ENCODE measurements at regions not wholly inside any gene's neighbourhood (a gene's known extent, or its start where the extent isn't known, plus 50 kb on each side); places are given as distances from the start of the nearest gene placed in this dataset.

- Histone ChIP-seq H3K27me3 (no peaks in the 10 kb centered on the region), H3K4me3 (no peak overlapping the region), H3K9me3 (no peaks in the 10 kb centered on the region), H3K27ac (no peak overlapping the region), H3K4me1 (no peaks in the 10 kb centered on the region), H3K36me3 (no peaks in the 10 kb centered on the region)
- in situ Hi-C loops (cut with MboI; ENCODE audit: low pct_ligation_motif_present in 1 of 4, low pct_unique_long_range_greater_than_20kb in 1 of 4, low sequenced_read_pairs in 3 of 4) (no loop called here), intact Hi-C loops (cut with DNase I; ENCODE audit: low total_unique reads) (no loop called here)
- 86 to 90% methylated on average over 12 of the region's 12 CpGs for WGBS, 2 donors (ENCODE audit: low coverage in 1 of 2)
- DNase-seq: no peak
- TF ChIP-seq EP300 (IDR thresholded peaks at IDR 0.05; ENCODE audit: low read depth) (no peak), POLR2AphosphoS5 (IDR thresholded peaks at IDR 0.05) (no peak), POLR2A (IDR thresholded peaks at IDR 0.05) (no peak)
- TF ChIP-seq, protein P1, sequence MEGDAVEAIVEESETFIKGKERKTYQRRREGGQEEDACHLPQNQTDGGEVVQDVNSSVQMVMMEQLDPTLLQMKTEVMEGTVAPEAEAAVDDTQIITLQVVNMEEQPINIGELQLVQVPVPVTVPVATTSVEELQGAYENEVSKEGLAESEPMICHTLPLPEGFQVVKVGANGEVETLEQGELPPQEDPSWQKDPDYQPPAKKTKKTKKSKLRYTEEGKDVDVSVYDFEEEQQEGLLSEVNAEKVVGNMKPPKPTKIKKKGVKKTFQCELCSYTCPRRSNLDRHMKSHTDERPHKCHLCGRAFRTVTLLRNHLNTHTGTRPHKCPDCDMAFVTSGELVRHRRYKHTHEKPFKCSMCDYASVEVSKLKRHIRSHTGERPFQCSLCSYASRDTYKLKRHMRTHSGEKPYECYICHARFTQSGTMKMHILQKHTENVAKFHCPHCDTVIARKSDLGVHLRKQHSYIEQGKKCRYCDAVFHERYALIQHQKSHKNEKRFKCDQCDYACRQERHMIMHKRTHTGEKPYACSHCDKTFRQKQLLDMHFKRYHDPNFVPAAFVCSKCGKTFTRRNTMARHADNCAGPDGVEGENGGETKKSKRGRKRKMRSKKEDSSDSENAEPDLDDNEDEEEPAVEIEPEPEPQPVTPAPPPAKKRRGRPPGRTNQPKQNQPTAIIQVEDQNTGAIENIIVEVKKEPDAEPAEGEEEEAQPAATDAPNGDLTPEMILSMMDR (IDR thresholded peaks at IDR 0.05): no peak
Observed at GRCh38 chr2:235394278-235394828, 99.5 kb upstream of the AGAP1 start.

GRCh38 chr2:235396071-235396846 is 97.6 kb upstream of the AGAP1 start:
- H3K9me3 ChIP-seq: no peaks in the 10 kb centered on the region
- H3K36me3 ChIP-seq: no peaks in the 10 kb centered on the region
- no peak overlapping the region for H3K4me3 ChIP-seq
- TF ChIP-seq POLR2AphosphoS5 (IDR thresholded peaks at IDR 0.05): no peak
- TF ChIP-seq, protein P1 (IDR thresholded peaks at IDR 0.05): no peak
- no peak for TF ChIP-seq EP300 (IDR thresholded peaks at IDR 0.05; ENCODE audit: low read depth)
- TF ChIP-seq POLR2A (IDR thresholded peaks at IDR 0.05): no peak
- H3K27ac ChIP-seq: no peak overlapping the region
- no peaks in the 10 kb centered on the region for H3K4me1 ChIP-seq
- no peaks in the 10 kb centered on the region for H3K27me3 ChIP-seq
- in situ Hi-C loops (cut with MboI; ENCODE audit: low pct_ligation_motif_present in 1 of 4, low pct_unique_long_range_greater_than_20kb in 1 of 4, low sequenced_read_pairs in 3 of 4): no loop called here
- no peak for DNase-seq
- intact Hi-C loops (cut with DNase I; ENCODE audit: low total_unique reads): no loop called here
- WGBS, 2 donors (ENCODE audit: low coverage in 1 of 2): 88 to 94% methylated on average over 6 to 8 of the region's 8 CpGs

DNA sequence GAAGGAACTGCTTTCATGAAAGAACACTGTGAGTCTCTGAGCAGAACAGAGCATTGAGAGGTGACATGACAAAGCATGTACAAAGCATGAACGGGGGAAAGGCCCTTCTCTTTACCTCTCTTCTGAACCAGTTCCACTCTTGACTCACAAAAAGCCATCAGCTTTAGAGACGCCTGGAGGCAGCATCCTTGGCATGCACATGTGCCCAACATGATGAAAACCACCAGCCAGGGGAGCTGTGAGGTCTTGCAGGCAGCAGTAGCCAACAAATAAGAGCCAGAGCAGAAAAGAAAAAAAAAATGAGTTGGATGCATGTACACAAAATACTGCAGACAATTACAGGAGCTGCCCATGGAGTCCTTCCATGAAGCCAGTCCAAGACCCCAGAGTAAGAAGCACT is 95.5 kb upstream of the AGAP1 start:
- WGBS, 2 donors (ENCODE audit: low coverage in 1 of 2): 72 to 100% methylated on average over 1 to 2 of the region's 2 CpGs
- in situ Hi-C loops (cut with MboI; ENCODE audit: low pct_ligation_motif_present in 1 of 4, low pct_unique_long_range_greater_than_20kb in 1 of 4, low sequenced_read_pairs in 3 of 4) (no loop called here), intact Hi-C loops (cut with DNase I; ENCODE audit: low total_unique reads) (no loop called here)
- DNase-seq: no peak
- Histone ChIP-seq H3K27me3 (no peaks in the 10 kb centered on the region), H3K27ac (no peak overlapping the region), H3K9me3 (no peaks in the 10 kb centered on the region), H3K4me3 (no peak overlapping the region), H3K36me3 (no peaks in the 10 kb centered on the region), H3K4me1 (no peaks in the 10 kb centered on the region)
- TF ChIP-seq EP300 (IDR thresholded peaks at IDR 0.05; ENCODE audit: low read depth): no peak
- TF ChIP-seq, protein P1 (IDR thresholded peaks at IDR 0.05): no peak

- no peak for TF ChIP-seq POLR2A (IDR thresholded peaks at IDR 0.05)
- no peak for TF ChIP-seq POLR2AphosphoS5 (IDR thresholded peaks at IDR 0.05)
- no peak for TF ChIP-seq EP300 (IDR thresholded peaks at IDR 0.05; ENCODE audit: low read depth)
- TF ChIP-seq, protein P1 (IDR thresholded peaks at IDR 0.05): no peak
- H3K36me3 ChIP-seq: no peaks in the 10 kb centered on the region
- H3K27me3 ChIP-seq: no peaks in the 10 kb centered on the region
- 74% methylated on average over 1 of the region's 1 CpG; no CpG with 5 or more reads in 1 of the 2 donors for WGBS, 2 donors (ENCODE audit: low coverage in 1 of 2)
- H3K4me3 ChIP-seq: no peak overlapping the region
- DNase-seq: no peak
- H3K27ac ChIP-seq: no peak overlapping the region
- H3K9me3 ChIP-seq: no peaks in the 10 kb centered on the region
- intact Hi-C loops (cut with DNase I; ENCODE audit: low total_unique reads) (no loop called here), in situ Hi-C loops (cut with MboI; ENCODE audit: low pct_ligation_motif_present in 1 of 4, low pct_unique_long_range_greater_than_20kb in 1 of 4, low sequenced_read_pairs in 3 of 4) (no loop called here)
- H3K4me1 ChIP-seq: no peaks in the 10 kb centered on the region
Observed at GRCh38 chr2:235399895-235400294, 93.9 kb upstream of the AGAP1 start.
